ENCODE measurements at regions not wholly inside any gene's neighbourhood (a gene's known extent, or its start where the extent isn't known, plus 50 kb on each side); places are given as distances from the start of the nearest gene placed in this dataset.

GRCh38 chr3:72258361-72259141 lies 473.6 kb upstream of the PROK2 start:
- intact Hi-C loops (cut with DNase I; ENCODE audit: low total_unique reads) = no loop called here
- TF ChIP-seq CTCF (IDR thresholded peaks at IDR 0.05) (no peak), POLR2A (IDR thresholded peaks at IDR 0.05) (no peak)
- Histone ChIP-seq H3K9me3 (no peaks in the 10 kb centered on the region), H3K4me1 (peaks cover 0 to 12% of the 10 kb centered on the region in 2 donors), H3K4me3 (no peak overlapping the region), H3K27ac (no peak overlapping the region), H3K36me3 (no peaks in the 10 kb centered on the region), H3K27me3 (no peaks in the 10 kb centered on the region)
- DNase-seq = no peak

GRCh38 chr3:72257738-72258137 lies 472.8 kb upstream of the PROK2 start:
- intact Hi-C loops (cut with DNase I; ENCODE audit: low total_unique reads) = no loop called here
- no peaks in the 10 kb centered on the region for H3K36me3 ChIP-seq
- H3K4me3 ChIP-seq = no peak overlapping the region
- no peak for DNase-seq
- H3K27ac ChIP-seq = no peak overlapping the region
- peaks cover 0 to 12% of the 10 kb centered on the region in 2 donors for H3K4me1 ChIP-seq
- no peaks in the 10 kb centered on the region for H3K27me3 ChIP-seq
- TF ChIP-seq CTCF (IDR thresholded peaks at IDR 0.05) (no peak), POLR2A (IDR thresholded peaks at IDR 0.05) (no peak)
- no peaks in the 10 kb centered on the region for H3K9me3 ChIP-seq

- Histone ChIP-seq H3K27me3 (no peaks in the 10 kb centered on the region), H3K27ac (no peak overlapping the region), H3K9me3 (no peaks in the 10 kb centered on the region), H3K36me3 (no peaks in the 10 kb centered on the region), H3K4me1 (peaks cover 0 to 12% of the 10 kb centered on the region in 2 donors), H3K4me3 (no peak overlapping the region)
- TF ChIP-seq POLR2A (IDR thresholded peaks at IDR 0.05) (no peak), CTCF (IDR thresholded peaks at IDR 0.05) (no peak)
- intact Hi-C loops (cut with DNase I; ENCODE audit: low total_unique reads) = no loop called here
- DNase-seq = no peak
Measured at GRCh38 chr3:72257203-72257602, 472.3 kb upstream of the PROK2 start.

GRCh38 chr3:72256716-72257115 lies 471.8 kb upstream of the PROK2 start:
- no peaks in the 10 kb centered on the region for H3K36me3 ChIP-seq
- H3K4me3 ChIP-seq = no peak overlapping the region
- no peaks in the 10 kb centered on the region for H3K9me3 ChIP-seq
- TF ChIP-seq POLR2A (IDR thresholded peaks at IDR 0.05) = no peak
- no peak for TF ChIP-seq CTCF (IDR thresholded peaks at IDR 0.05)
- no peaks in the 10 kb centered on the region for H3K27me3 ChIP-seq
- peaks cover 0 to 12% of the 10 kb centered on the region in 2 donors for H3K4me1 ChIP-seq
- peak overlapping the region in 1 of 2 donors; percentile 46 for H3K27ac ChIP-seq
- intact Hi-C loops (cut with DNase I; ENCODE audit: low total_unique reads) = no loop called here
- DNase-seq = no peak

GRCh38 chr3:72255791-72256559 lies 471.0 kb upstream of the PROK2 start:
- Histone ChIP-seq H3K9me3 (no peaks in the 10 kb centered on the region), H3K27ac (peak overlapping the region; percentile 42 to 46), H3K27me3 (no peaks in the 10 kb centered on the region), H3K4me3 (no peak overlapping the region), H3K4me1 (peaks cover 0 to 12% of the 10 kb centered on the region in 2 donors), H3K36me3 (no peaks in the 10 kb centered on the region)
- TF ChIP-seq POLR2A (IDR thresholded peaks at IDR 0.05) = no peak
- TF ChIP-seq CTCF (IDR thresholded peaks at IDR 0.05) = peak in 1 of 4 experiments; percentile 5
- intact Hi-C loops (cut with DNase I; ENCODE audit: low total_unique reads) = no loop called here
- peak; percentile 44 to 62 for DNase-seq
